Stimulated activated CD8-positive, alpha-beta memory T cell treated with anti-CD3 and anti-CD28 coated beads, Interleukin-15, amount 100 ng/mL, for 1 hour (primary cell): ENCODE measurements at regions not wholly inside any gene's neighbourhood (a gene's known extent, or its start where the extent isn't known, plus 50 kb on each side); places are given as distances from the start of the nearest gene placed in this dataset.
A peak's percentile ranks its signal among the peaks of the same experiment; 100 is the strongest.

Experiments
- DNase-seq: peaks from one replicate; pipeline ENCODE4 v3.0.0-alpha.2; 2020; ENCODE audit warnings: low read depth

GRCh38 chr13:59348617-59349016, 815.1 kb downstream of the DIAPH3 start:
- DNase-seq, result no peak

GRCh38 chr13:59352600-59352999, 811.1 kb downstream of the DIAPH3 start:
- no peak for DNase-seq

- DNase-seq, result no peak
These were observed 808.9 kb downstream of the DIAPH3 start for GRCh38 chr13:59354665-59355369.

- DNase-seq, result no peak
These were observed 807.1 kb downstream of the DIAPH3 start for GRCh38 chr13:59356607-59357006.

GRCh38 chr13:59358014-59358413, 805.7 kb downstream of the DIAPH3 start:
- DNase-seq, result no peak

- no peak for DNase-seq
These were observed 803.6 kb downstream of the DIAPH3 start for GRCh38 chr13:59360108-59360507.

- no peak for DNase-seq
These were observed 802.8 kb downstream of the DIAPH3 start for GRCh38 chr13:59360916-59361315.

GRCh38 chr13:59363313-59363712, 800.4 kb downstream of the DIAPH3 start:
- DNase-seq, result no peak

GRCh38 chr13:59363947-59364346, 799.8 kb downstream of the DIAPH3 start:
- DNase-seq, result no peak

- no peak for DNase-seq
These were observed 799.1 kb downstream of the DIAPH3 start for GRCh38 chr13:59364641-59365085.

GRCh38 chr13:59367467-59367866, 796.3 kb downstream of the DIAPH3 start:
- DNase-seq, result no peak

GRCh38 chr13:59367904-59368303, 795.8 kb downstream of the DIAPH3 start:
- no peak for DNase-seq

GRCh38 chr13:59368693-59369092, 795.0 kb downstream of the DIAPH3 start:
- no peak for DNase-seq

- no peak for DNase-seq
These were observed 792.5 kb downstream of the DIAPH3 start for GRCh38 chr13:59371229-59371628.

- DNase-seq, result no peak
These were observed 790.4 kb downstream of the DIAPH3 start for GRCh38 chr13:59373341-59373740.

- DNase-seq, result no peak
These were observed 789.0 kb downstream of the DIAPH3 start for GRCh38 chr13:59374691-59375090.

GRCh38 chr13:59384154-59384553, 779.6 kb downstream of the DIAPH3 start:
- no peak for DNase-seq

GRCh38 chr13:59391696-59392095, 772.0 kb downstream of the DIAPH3 start:
- DNase-seq, result peak; percentile 18

GRCh38 chr13:59392328-59392727, 771.4 kb downstream of the DIAPH3 start:
- no peak for DNase-seq

- no peak for DNase-seq
These were observed 769.2 kb downstream of the DIAPH3 start for GRCh38 chr13:59394496-59394895.

GRCh38 chr13:59398127-59398526, 765.6 kb downstream of the DIAPH3 start:
- DNase-seq, result no peak

- no peak for DNase-seq
These were observed 765.1 kb downstream of the DIAPH3 start for GRCh38 chr13:59398661-59399060.

GRCh38 chr13:59399513-59399912, 764.2 kb downstream of the DIAPH3 start:
- no peak for DNase-seq

GRCh38 chr13:59404331-59404730, 759.4 kb downstream of the DIAPH3 start:
- DNase-seq, result no peak
